Endothelial cell of umbilical vein (primary cell): ENCODE measurements at regions not wholly inside any gene's neighbourhood (a gene's known extent, or its start where the extent isn't known, plus 50 kb on each side); places are given as distances from the start of the nearest gene placed in this dataset.

Experiments used
- BruUV-seq: library from RNA; stranded (reverse); fragments of 400-500 nt; replicated peaks from 2 replicates; lab custom pipeline; 2021; lab: Mats Ljungman, UMichigan
- CTCF ChIA-PET: fragments of 300-600, 350-600 bp; sonication (Branson Sonifier 250); formaldehyde crosslinking; loops from one replicate; lab custom pipeline; 2021; ENCODE audit warnings: antibody characterized with exemption, inconsistent platforms; lab: Charles Lee
- POLR2A ChIA-PET: fragments of 300-600, 350-600 bp; sonication (Branson Sonifier 250); formaldehyde crosslinking; loops from one replicate; lab custom pipeline; 2021; ENCODE audit warnings: antibody characterized with exemption, inconsistent platforms; lab: Charles Lee
- DNase-seq: peaks from one replicate; pipeline ENCODE4 v3.0.0-alpha.2; 2011; ENCODE audit warnings: low read depth, low spot score
- FAIRE-seq: peaks from 2 replicates; lab custom pipeline; 2011; peaks lifted over from hg19 to GRCh38; lab: Jason Lieb, UNC
- H2AFZ ChIP-seq: 2 replicates; pipeline ENCODE4 v1.6.0; 2012; ENCODE audit warnings: low read depth, low read length, control low read depth, inconsistent platforms
- H3K27ac ChIP-seq: 2 replicates; pipeline ENCODE4 v1.5.1; 2011; ENCODE audit warnings: low read depth, mild to moderate bottlenecking, control low read depth, low read length, moderate library complexity; ENCODE audit not compliant: insufficient read depth
- H3K27me3 ChIP-seq, 2 experiments: 2 replicates each; pipeline versions ENCODE4 v1.6.0 to v1.6.1; 2011; ENCODE audit warnings: low read length in 2 of 2, mixed read lengths in 1 of 2; ENCODE audit not compliant: control insufficient read depth in 2 of 2, insufficient read depth in 2 of 2
- H3K36me3 ChIP-seq, 2 experiments: 2 replicates in 1 of 2; 3 replicates in 1 of 2; pipeline ENCODE4 v1.5.1; 2011; ENCODE audit warnings: low read length in 2 of 2, mild to moderate bottlenecking in 1 of 2, moderate library complexity in 1 of 2; ENCODE audit not compliant: control insufficient read depth in 2 of 2, insufficient read depth in 2 of 2; ENCODE audit errors: extremely low read depth in 1 of 2
- H3K4me1 ChIP-seq: 3 replicates; pipeline ENCODE4 v1.5.1; 2011; ENCODE audit warnings: mild to moderate bottlenecking, low read length; ENCODE audit not compliant: control insufficient read depth, insufficient read depth; ENCODE audit errors: extremely low read depth
- H3K4me2 ChIP-seq: 2 replicates; pipeline ENCODE4 v1.6.1; 2011; ENCODE audit warnings: low read length, control low read depth, mixed read lengths; ENCODE audit not compliant: insufficient read depth
- H3K4me3 ChIP-seq, 3 experiments: fragments of 200-600 bp in 1 of 3; sonication (generic), shearing (Covaris generic) in 1 of 3; replicated peaks in 1 of 3; 2 replicates each; pipeline ENCODE4 v1.5.1; 2011 to 2016; ENCODE audit warnings: control low read depth in 3 of 3, low read length in 3 of 3, mild to moderate bottlenecking in 2 of 3, inconsistent platforms in 1 of 3, low read depth in 1 of 3, moderate library complexity in 1 of 3; ENCODE audit not compliant: insufficient read depth in 1 of 3
- H3K79me2 ChIP-seq: 2 replicates; pipeline ENCODE4 v1.6.0; 2012; ENCODE audit warnings: low read length, inconsistent platforms; ENCODE audit not compliant: control insufficient read depth, insufficient read depth
- H3K9ac ChIP-seq: replicated peaks from 2 replicates; pipeline ENCODE3; 2011; ENCODE audit warnings: low read length, control low read depth; ENCODE audit not compliant: insufficient read depth; ENCODE audit errors: extremely low read depth
- H3K9me1 ChIP-seq: replicated peaks from 3 replicates; pipeline ENCODE4 v1.6.0; 2011; ENCODE audit warnings: mild to moderate bottlenecking, low read length; ENCODE audit not compliant: control insufficient read depth, insufficient read depth; ENCODE audit errors: extremely low read depth
- H3K9me3 ChIP-seq: replicated peaks from 2 replicates; pipeline ENCODE4 v1.5.1; 2012; ENCODE audit warnings: low read length, inconsistent platforms; ENCODE audit not compliant: control insufficient read depth, insufficient read depth
- H4K20me1 ChIP-seq: replicated peaks from 2 replicates; pipeline ENCODE3; 2011; ENCODE audit warnings: mild to moderate bottlenecking, low read length; ENCODE audit not compliant: control insufficient read depth, insufficient read depth; ENCODE audit errors: extremely low read depth
- EZH2 ChIP-seq: IDR thresholded peaks from 2 replicates; pipeline ENCODE4 v1.6.1; 2012; ENCODE audit warnings: borderline replicate concordance, low read depth, mild to moderate bottlenecking, moderate library complexity, low read length, inconsistent platforms; ENCODE audit not compliant: severe bottlenecking
- FOS ChIP-seq: IDR thresholded peaks from 2 replicates; pipeline ENCODE4 v1.6.1; 2011; ENCODE audit warnings: mild to moderate bottlenecking, low read length, moderate library complexity, borderline replicate concordance; ENCODE audit not compliant: insufficient read depth
- GATA2 ChIP-seq: IDR thresholded peaks from 2 replicates; pipeline ENCODE4 v1.7.0; 2011; ENCODE audit warnings: low read depth, mild to moderate bottlenecking, moderate library complexity, mixed read lengths, low read length; ENCODE audit not compliant: insufficient read length, insufficient read depth
- JUN ChIP-seq: IDR thresholded peaks from 2 replicates; pipeline ENCODE4 v1.6.1; 2011; ENCODE audit warnings: borderline replicate concordance, low read depth; ENCODE audit not compliant: insufficient read length, insufficient read depth
- MYC ChIP-seq: IDR thresholded peaks from one replicate; pipeline ENCODE4 v1.6.1; 2011; ENCODE audit warnings: mild to moderate bottlenecking, low read depth, low read length
- POLR2A ChIP-seq: IDR thresholded peaks from 2 replicates; pipeline ENCODE4 v1.6.1; 2012; ENCODE audit warnings: low read depth, mild to moderate bottlenecking, control low read depth, low read length
- POLR2AphosphoS5 ChIP-seq: IDR thresholded peaks from 2 replicates; pipeline ENCODE4 v1.6.1; 2012; ENCODE audit warnings: low read depth, mild to moderate bottlenecking, control low read depth, low read length, moderate library complexity; ENCODE audit not compliant: insufficient read depth
- dilution Hi-C: fragments of 300-500 bp; cut with MboI; formaldehyde crosslinking; loops from one replicate; pipeline ENCODE4 v1.15.0; 2019; ENCODE audit warnings: low sequenced_read_pairs; ENCODE audit not compliant: extremely low pct_ligation_motif_present
- intact Hi-C: fragments of 100-400 bp; cut with micrococcal nuclease; formaldehyde crosslinking; loops from one replicate; pipeline ENCODE4 v1.10.0; 2022
- TF ChIP-seq, protein P1 (sequence below), 2 donors: IDR thresholded peaks; 1 replicate in 1 of 2; 2 replicates in 1 of 2; pipeline ENCODE4 v1.5.1; 2011; ENCODE audit warnings: low read length in 2 of 2, mild to moderate bottlenecking in 2 of 2, moderate library complexity in 2 of 2, control low read depth in 1 of 2, inconsistent platforms in 1 of 2, low read depth in 1 of 2; ENCODE audit not compliant: insufficient read depth in 1 of 2; ENCODE audit errors: extremely low read depth in 1 of 2
- TF ChIP-seq, protein P2 (sequence below): IDR thresholded peaks from 2 replicates; pipeline ENCODE4 v1.6.1; 2011; ENCODE audit not compliant: insufficient read depth, insufficient read length

- Histone ChIP-seq H4K20me1 (no peaks in the 10 kb centered on the region), H3K27ac (no peak overlapping the region), H2AFZ (no peak overlapping the region), H3K9me3 (no peaks in the 10 kb centered on the region), H3K9ac (no peak overlapping the region), H3K36me3 (no peaks in the 10 kb centered on the region), H3K79me2 (no peaks in the 10 kb centered on the region), H3K4me1 (no peaks in the 10 kb centered on the region), H3K4me2 (no peak overlapping the region), H3K9me1 (no peaks in the 10 kb centered on the region), H3K4me3 (no peak overlapping the region), H3K27me3 (no peaks in the 10 kb centered on the region)
- no peak for FAIRE-seq
- dilution Hi-C loops = no loop called here
- intact Hi-C loops = no loop called here
- DNase-seq = no peak
- BruUV-seq = no TSS peak
- TF ChIP-seq, protein P1, sequence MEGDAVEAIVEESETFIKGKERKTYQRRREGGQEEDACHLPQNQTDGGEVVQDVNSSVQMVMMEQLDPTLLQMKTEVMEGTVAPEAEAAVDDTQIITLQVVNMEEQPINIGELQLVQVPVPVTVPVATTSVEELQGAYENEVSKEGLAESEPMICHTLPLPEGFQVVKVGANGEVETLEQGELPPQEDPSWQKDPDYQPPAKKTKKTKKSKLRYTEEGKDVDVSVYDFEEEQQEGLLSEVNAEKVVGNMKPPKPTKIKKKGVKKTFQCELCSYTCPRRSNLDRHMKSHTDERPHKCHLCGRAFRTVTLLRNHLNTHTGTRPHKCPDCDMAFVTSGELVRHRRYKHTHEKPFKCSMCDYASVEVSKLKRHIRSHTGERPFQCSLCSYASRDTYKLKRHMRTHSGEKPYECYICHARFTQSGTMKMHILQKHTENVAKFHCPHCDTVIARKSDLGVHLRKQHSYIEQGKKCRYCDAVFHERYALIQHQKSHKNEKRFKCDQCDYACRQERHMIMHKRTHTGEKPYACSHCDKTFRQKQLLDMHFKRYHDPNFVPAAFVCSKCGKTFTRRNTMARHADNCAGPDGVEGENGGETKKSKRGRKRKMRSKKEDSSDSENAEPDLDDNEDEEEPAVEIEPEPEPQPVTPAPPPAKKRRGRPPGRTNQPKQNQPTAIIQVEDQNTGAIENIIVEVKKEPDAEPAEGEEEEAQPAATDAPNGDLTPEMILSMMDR (IDR thresholded peaks at IDR 0.05; ENCODE audit: extremely low read depth in 1 of 2, insufficient read depth in 1 of 2, low read depth in 1 of 2, low read length in 2 of 2) = no peak
- TF ChIP-seq GATA2 (no peak), FOS (no peak), POLR2A (no peak), POLR2AphosphoS5 (no peak), JUN (no peak), MYC (no peak), EZH2 (no peak)
- TF ChIP-seq, protein P2, sequence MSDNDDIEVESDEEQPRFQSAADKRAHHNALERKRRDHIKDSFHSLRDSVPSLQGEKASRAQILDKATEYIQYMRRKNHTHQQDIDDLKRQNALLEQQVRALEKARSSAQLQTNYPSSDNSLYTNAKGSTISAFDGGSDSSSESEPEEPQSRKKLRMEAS = no peak
- ChIA-PET POLR2A (no interaction called here), CTCF (no interaction called here)
Measured at GRCh38 chr10:89981891-89982290, 280.5 kb downstream of the KIF20B start.
